ENCODE measurements at regions not wholly inside any gene's neighbourhood (a gene's known extent, or its start where the extent isn't known, plus 50 kb on each side); places are given as distances from the start of the nearest gene placed in this dataset.

DNA sequence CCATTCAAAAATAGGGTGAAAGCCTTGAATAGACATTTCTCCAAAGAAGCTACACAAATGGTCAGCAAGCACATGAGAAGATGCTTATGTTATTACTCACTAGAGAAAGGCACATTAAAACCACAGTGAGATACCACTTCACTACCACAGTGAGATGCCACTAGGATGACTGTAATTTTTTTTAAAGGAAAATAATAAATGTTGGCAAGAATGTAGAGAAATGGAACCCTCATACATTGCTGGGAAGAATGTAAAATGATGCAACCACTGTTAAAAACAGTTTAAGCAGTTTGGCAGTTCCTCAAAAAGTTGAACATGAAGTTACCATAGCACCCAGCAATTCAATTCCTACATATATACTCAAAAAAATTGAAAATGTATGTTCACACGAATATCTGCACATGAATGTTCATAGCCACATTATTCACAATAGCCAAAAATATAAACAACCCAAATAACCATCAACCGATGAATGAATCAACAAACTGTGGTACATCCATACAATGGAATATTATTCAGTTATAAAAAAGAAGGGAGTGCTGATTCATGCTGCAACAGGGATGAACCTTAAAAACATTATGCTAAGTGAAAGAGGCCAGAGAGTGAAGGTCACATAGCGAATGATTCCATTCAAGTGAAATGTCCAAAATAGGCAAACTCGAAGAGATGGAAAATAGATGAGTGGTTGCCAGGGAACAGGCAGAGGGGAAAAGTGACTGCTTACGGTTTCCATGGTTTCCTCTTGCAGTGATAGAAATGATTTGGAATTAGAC is 156.2 kb upstream of the NDUFV2 start:
- no peaks in the 10 kb centered on the region for H4K20me1 ChIP-seq (replicated peaks; ENCODE audit: control insufficient read depth, extremely low read depth, insufficient read depth, low read length)
- ChIA-PET CTCF (no interaction called here), POLR2A (no interaction called here)
- intact Hi-C loops (cut with micrococcal nuclease) = no loop called here
- H2AFZ ChIP-seq (ENCODE audit: low read depth, low read length) = no peak overlapping the region
- no peak overlapping the region for H3K9ac ChIP-seq (replicated peaks; ENCODE audit: extremely low read depth, insufficient read depth, low read length)
- TF ChIP-seq MYC (IDR thresholded peaks at IDR 0.05; ENCODE audit: low read depth, low read length) (no peak), FOS (IDR thresholded peaks at IDR 0.05; ENCODE audit: borderline replicate concordance, insufficient read depth, low read length) (peak; percentile 49)
- H3K27ac ChIP-seq (ENCODE audit: insufficient read depth, low read depth, low read length) = no peak overlapping the region
- no peak overlapping the region for H3K4me3 ChIP-seq (replicated peaks in 1 of 3; ENCODE audit: insufficient read depth in 1 of 3, low read depth in 1 of 3, low read length in 3 of 3)
- peaks cover 4% of the 10 kb centered on the region for H3K4me1 ChIP-seq (ENCODE audit: control insufficient read depth, extremely low read depth, insufficient read depth, low read length)
- dilution Hi-C loops (cut with MboI; ENCODE audit: extremely low pct_ligation_motif_present, low sequenced_read_pairs) = no loop called here
- H3K36me3 ChIP-seq (ENCODE audit: control insufficient read depth in 2 of 2, extremely low read depth in 1 of 2, insufficient read depth in 2 of 2, low read length in 2 of 2) = no peaks in the 10 kb centered on the region
- no peak overlapping the region for H3K4me2 ChIP-seq (ENCODE audit: insufficient read depth, low read length)
- H3K27me3 ChIP-seq (ENCODE audit: control insufficient read depth in 2 of 2, insufficient read depth in 2 of 2, low read length in 2 of 2) = peaks cover 0 to under 1% of the 10 kb centered on the region in 2 experiments
- H3K9me3 ChIP-seq (replicated peaks; ENCODE audit: control insufficient read depth, insufficient read depth, low read length) = no peaks in the 10 kb centered on the region
- DNase-seq (ENCODE audit: low read depth, low spot score) (no peak), FAIRE-seq (no peak)
- H3K9me1 ChIP-seq (replicated peaks; ENCODE audit: control insufficient read depth, extremely low read depth, insufficient read depth, low read length) = no peaks in the 10 kb centered on the region
- no peaks in the 10 kb centered on the region for H3K79me2 ChIP-seq (ENCODE audit: control insufficient read depth, insufficient read depth, low read length)
- no TSS peak for BruUV-seq (replicated peaks)

DNA sequence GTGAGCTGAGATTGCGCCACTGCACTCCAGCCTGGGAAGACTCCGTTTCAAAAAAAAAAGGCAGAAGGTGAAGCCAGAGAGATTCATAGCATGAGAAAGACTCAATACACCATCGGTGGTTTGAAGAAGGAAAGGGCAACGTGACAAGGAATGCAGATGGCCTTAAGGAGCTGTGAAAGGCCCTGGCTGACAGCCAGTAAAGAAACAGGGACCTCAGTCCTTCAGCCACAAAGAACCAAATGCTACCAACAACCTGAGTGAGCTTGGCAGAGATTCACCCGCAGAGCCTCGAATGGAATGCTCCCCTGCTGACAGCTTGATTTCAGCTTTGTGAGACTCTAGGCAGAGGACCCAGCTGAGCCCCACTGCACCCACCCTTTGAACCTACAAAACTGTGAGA is 154.9 kb upstream of the NDUFV2 start:
- ChIA-PET CTCF (interaction anchor here (2.4 kb wide), 1 partner anchor 9 kb away, joined by 8 read pairs; no protein-coding TSS in a partner anchor), POLR2A (no interaction called here)
- no peak overlapping the region for H3K27ac ChIP-seq (ENCODE audit: insufficient read depth, low read depth, low read length)
- H3K9me3 ChIP-seq (replicated peaks; ENCODE audit: control insufficient read depth, insufficient read depth, low read length) = no peaks in the 10 kb centered on the region
- DNase-seq (ENCODE audit: low read depth, low spot score) (no peak), FAIRE-seq (no peak)
- TF ChIP-seq, protein P1, sequence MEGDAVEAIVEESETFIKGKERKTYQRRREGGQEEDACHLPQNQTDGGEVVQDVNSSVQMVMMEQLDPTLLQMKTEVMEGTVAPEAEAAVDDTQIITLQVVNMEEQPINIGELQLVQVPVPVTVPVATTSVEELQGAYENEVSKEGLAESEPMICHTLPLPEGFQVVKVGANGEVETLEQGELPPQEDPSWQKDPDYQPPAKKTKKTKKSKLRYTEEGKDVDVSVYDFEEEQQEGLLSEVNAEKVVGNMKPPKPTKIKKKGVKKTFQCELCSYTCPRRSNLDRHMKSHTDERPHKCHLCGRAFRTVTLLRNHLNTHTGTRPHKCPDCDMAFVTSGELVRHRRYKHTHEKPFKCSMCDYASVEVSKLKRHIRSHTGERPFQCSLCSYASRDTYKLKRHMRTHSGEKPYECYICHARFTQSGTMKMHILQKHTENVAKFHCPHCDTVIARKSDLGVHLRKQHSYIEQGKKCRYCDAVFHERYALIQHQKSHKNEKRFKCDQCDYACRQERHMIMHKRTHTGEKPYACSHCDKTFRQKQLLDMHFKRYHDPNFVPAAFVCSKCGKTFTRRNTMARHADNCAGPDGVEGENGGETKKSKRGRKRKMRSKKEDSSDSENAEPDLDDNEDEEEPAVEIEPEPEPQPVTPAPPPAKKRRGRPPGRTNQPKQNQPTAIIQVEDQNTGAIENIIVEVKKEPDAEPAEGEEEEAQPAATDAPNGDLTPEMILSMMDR (IDR thresholded peaks at IDR 0.05; ENCODE audit: extremely low read depth in 1 of 2, insufficient read depth in 1 of 2, low read depth in 1 of 2, low read length in 2 of 2) = no peak
- TF ChIP-seq, protein P2, sequence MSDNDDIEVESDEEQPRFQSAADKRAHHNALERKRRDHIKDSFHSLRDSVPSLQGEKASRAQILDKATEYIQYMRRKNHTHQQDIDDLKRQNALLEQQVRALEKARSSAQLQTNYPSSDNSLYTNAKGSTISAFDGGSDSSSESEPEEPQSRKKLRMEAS (IDR thresholded peaks at IDR 0.05; ENCODE audit: insufficient read depth, insufficient read length) = no peak
- no peak for TF ChIP-seq JUN (IDR thresholded peaks at IDR 0.05; ENCODE audit: borderline replicate concordance, insufficient read depth, insufficient read length, low read depth)
- TF ChIP-seq POLR2AphosphoS5 (IDR thresholded peaks at IDR 0.05; ENCODE audit: insufficient read depth, low read depth, low read length) = no peak
- TF ChIP-seq POLR2A (IDR thresholded peaks at IDR 0.05; ENCODE audit: low read depth, low read length) = no peak
- TF ChIP-seq GATA2 (IDR thresholded peaks at IDR 0.05; ENCODE audit: insufficient read depth, insufficient read length, low read depth, low read length) = no peak
- no peak for TF ChIP-seq EZH2 (IDR thresholded peaks at IDR 0.05; ENCODE audit: borderline replicate concordance, low read depth, low read length, severe bottlenecking)
- no peak for TF ChIP-seq FOS (IDR thresholded peaks at IDR 0.05; ENCODE audit: borderline replicate concordance, insufficient read depth, low read length)
- TF ChIP-seq MYC (IDR thresholded peaks at IDR 0.05; ENCODE audit: low read depth, low read length) = no peak
- H3K4me1 ChIP-seq (ENCODE audit: control insufficient read depth, extremely low read depth, insufficient read depth, low read length) = peaks cover 4% of the 10 kb centered on the region
- no peaks in the 10 kb centered on the region for H3K9me1 ChIP-seq (replicated peaks; ENCODE audit: control insufficient read depth, extremely low read depth, insufficient read depth, low read length)
- H3K4me3 ChIP-seq (replicated peaks in 1 of 3; ENCODE audit: insufficient read depth in 1 of 3, low read depth in 1 of 3, low read length in 3 of 3) = no peak overlapping the region
- BruUV-seq (replicated peaks) = no TSS peak
- intact Hi-C loops (cut with micrococcal nuclease) = no loop called here
- dilution Hi-C loops (cut with MboI; ENCODE audit: extremely low pct_ligation_motif_present, low sequenced_read_pairs) = no loop called here
- H3K36me3 ChIP-seq (ENCODE audit: control insufficient read depth in 2 of 2, extremely low read depth in 1 of 2, insufficient read depth in 2 of 2, low read length in 2 of 2) = no peaks in the 10 kb centered on the region
- no peak overlapping the region for H2AFZ ChIP-seq (ENCODE audit: low read depth, low read length)
- H3K9ac ChIP-seq (replicated peaks; ENCODE audit: extremely low read depth, insufficient read depth, low read length) = no peak overlapping the region
- H4K20me1 ChIP-seq (replicated peaks; ENCODE audit: control insufficient read depth, extremely low read depth, insufficient read depth, low read length) = no peaks in the 10 kb centered on the region
- H3K4me2 ChIP-seq (ENCODE audit: insufficient read depth, low read length) = no peak overlapping the region
- H3K79me2 ChIP-seq (ENCODE audit: control insufficient read depth, insufficient read depth, low read length) = no peaks in the 10 kb centered on the region
- peaks cover 0 to 5% of the 10 kb centered on the region in 2 experiments for H3K27me3 ChIP-seq (ENCODE audit: control insufficient read depth in 2 of 2, insufficient read depth in 2 of 2, low read length in 2 of 2)
